Esophagus squamous epithelium (tissue), 5 donors: ENCODE measurements at regions not wholly inside any gene's neighbourhood (a gene's known extent, or its start where the extent isn't known, plus 50 kb on each side); places are given as distances from the start of the nearest gene placed in this dataset.

Source experiments
- DNase-seq: peaks from one replicate; lab custom pipeline; 2025; lab: John Stamatoyannopoulos, UW
- H3K27ac ChIP-seq, 4 donors: fragments of 200-600 bp; sonication (generic); one replicate each; pipeline ENCODE4 v1.5.1; 2016 to 2019; ENCODE audit warnings: mild to moderate bottlenecking in 1 of 4
- H3K27me3 ChIP-seq, 4 donors: fragments of 200-600 bp; sonication (generic); 1 replicate in 3 of 4; 2 replicates in 1 of 4; pipeline versions ENCODE4 v1.5.1 to v1.6.0; 2017 to 2021; ENCODE audit warnings: antibody characterized with exemption in 1 of 4
- H3K36me3 ChIP-seq, 3 donors: fragments of 200-600 bp; sonication (generic); one replicate each; pipeline ENCODE4 v1.5.1; 2016 to 2019
- H3K4me1 ChIP-seq, 3 donors: fragments of 200-600 bp; sonication (generic); one replicate each; pipeline ENCODE4 v1.5.1; 2017 to 2019
- H3K4me3 ChIP-seq, 4 donors: fragments of 200-600 bp; sonication (generic); 1 replicate in 3 of 4; 2 replicates in 1 of 4; pipeline ENCODE4 v1.5.1; 2016 to 2019; ENCODE audit warnings: mild to moderate bottlenecking in 2 of 4, moderate library complexity in 1 of 4
- H3K9me3 ChIP-seq, 3 donors: fragments of 200-600 bp; sonication (generic); one replicate each; pipeline ENCODE4 v1.5.1; 2016 to 2019
- CTCF ChIP-seq, 6 experiments: fragments of 450-650 bp in 4 of 6; fragments of 200-600 bp in 2 of 6; sonication (generic) in 2 of 6; IDR thresholded peaks; one replicate each; pipeline ENCODE4 v1.5.1; 2016 to 2019; ENCODE audit warnings: antibody characterized with exemption in 6 of 6, mild to moderate bottlenecking in 4 of 6, moderate library complexity in 4 of 6
- POLR2A ChIP-seq, 4 donors: fragments of 450-650 bp; IDR thresholded peaks; one replicate each; pipeline ENCODE4 v1.6.1; 2017; ENCODE audit warnings: antibody characterized with exemption in 4 of 4, mild to moderate bottlenecking in 4 of 4, moderate library complexity in 3 of 4
- WGBS, 2 donors: methylation state at CpG; one replicate each; pipeline ENCODE4 v1.1.5; 2018; 5-methylcytosine and 5-hydroxymethylcytosine counted together
- intact Hi-C: fragments of 100-400 bp; cut with DNase I; formaldehyde crosslinking; loops from one replicate; pipeline ENCODE4 v1.15.0; 2022
- donor health status: DM: yes; HTN: yes; CAD: no.

DNA sequence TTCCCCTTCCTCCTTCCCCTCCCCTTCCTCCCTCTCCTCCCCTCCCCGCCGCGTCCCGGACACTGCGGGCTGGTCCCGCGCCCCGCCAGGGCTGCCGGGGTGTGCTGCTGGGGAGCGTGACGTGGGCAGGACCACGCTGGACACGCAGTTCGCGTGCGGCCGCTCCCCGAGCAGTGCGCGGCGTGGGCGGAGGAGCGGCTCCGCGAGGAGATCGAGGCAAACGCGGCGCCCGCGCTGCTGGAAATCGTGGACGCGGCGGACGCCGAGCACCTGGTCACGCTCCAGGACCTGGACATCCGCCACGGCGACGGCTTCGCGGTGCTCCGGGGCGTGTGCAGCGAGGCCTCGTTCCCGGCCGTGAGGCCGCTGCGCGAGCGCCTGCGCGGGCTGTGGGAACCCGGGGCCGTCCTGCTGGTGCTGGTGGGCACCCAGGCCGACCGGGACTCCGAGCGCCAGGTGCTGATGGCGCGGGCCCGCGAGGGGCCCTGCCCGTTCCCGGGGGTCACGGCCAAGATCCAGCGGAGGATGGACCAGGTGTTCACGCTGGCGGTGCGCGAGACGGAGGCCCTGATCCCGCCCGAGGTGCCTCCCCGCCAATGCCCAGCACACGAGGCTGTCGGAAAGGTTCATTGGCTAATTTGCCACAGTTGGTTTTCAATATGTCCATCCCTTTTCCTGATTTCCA lies 84.3 kb downstream of the TNFAIP2 start:
- 8 to 32% methylated on average over 9 to 12 of the region's 80 CpGs for WGBS, 2 donors
- peaks cover 0 to 29% (median 11%) of the 10 kb centered on the region in 3 donors for H3K9me3 ChIP-seq
- no peak for TF ChIP-seq POLR2A (IDR thresholded peaks at IDR 0.05)
- no peak for TF ChIP-seq CTCF (IDR thresholded peaks at IDR 0.05)
- no peaks in the 10 kb centered on the region for H3K36me3 ChIP-seq
- peak overlapping the region; percentile 31 to 75 (median 49) for H3K4me3 ChIP-seq
- peak overlapping the region; percentile 54 to 91 (median 79) for H3K27ac ChIP-seq
- H3K4me1 ChIP-seq, result peaks cover 4 to 40% (median 9%) of the 10 kb centered on the region in 3 donors
- no peak for DNase-seq
- H3K27me3 ChIP-seq, result peaks cover 0 to 48% (median 0%) of the 10 kb centered on the region in 4 donors
- intact Hi-C loops, result no loop called here

DNA sequence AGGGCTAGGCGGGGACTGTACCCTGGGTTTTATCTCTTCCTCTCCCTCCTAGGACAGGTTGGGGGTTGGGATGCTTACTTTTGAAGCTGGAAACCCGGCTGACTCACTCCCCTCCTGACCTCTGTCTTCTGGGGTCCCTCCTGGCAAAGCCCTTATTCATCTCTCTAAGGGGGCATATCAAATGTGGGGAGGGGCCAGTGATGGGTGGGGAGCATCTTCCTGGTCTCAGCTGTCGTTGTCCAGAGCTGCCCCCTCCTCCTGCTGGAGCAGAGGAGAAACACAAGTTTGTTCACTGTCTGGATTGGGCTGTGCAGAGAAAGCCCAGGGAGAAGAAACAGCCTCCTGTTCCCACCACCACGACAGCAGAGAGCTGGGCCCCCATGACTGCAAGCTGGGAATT lies 85.8 kb downstream of the TNFAIP2 start:
- H3K36me3 ChIP-seq, result no peaks in the 10 kb centered on the region
- intact Hi-C loops, result no loop called here
- DNase-seq, result no peak
- H3K4me1 ChIP-seq, result peaks cover 4 to 40% (median 9%) of the 10 kb centered on the region in 3 donors
- TF ChIP-seq POLR2A (IDR thresholded peaks at IDR 0.05), result no peak
- no peak for TF ChIP-seq CTCF (IDR thresholded peaks at IDR 0.05)
- 54 to 56% methylated on average over 2 to 3 of the region's 4 CpGs for WGBS, 2 donors
- peaks cover 0 to 38% (median 0%) of the 10 kb centered on the region in 4 donors for H3K27me3 ChIP-seq
- peak overlapping the region in 3 of 4 donors; percentile 34 to 91 (median 47) for H3K27ac ChIP-seq
- H3K4me3 ChIP-seq, result peak overlapping the region in 1 of 4 donors; percentile 75
- H3K9me3 ChIP-seq, result peaks cover 0 to 14% (median 10%) of the 10 kb centered on the region in 3 donors

DNA sequence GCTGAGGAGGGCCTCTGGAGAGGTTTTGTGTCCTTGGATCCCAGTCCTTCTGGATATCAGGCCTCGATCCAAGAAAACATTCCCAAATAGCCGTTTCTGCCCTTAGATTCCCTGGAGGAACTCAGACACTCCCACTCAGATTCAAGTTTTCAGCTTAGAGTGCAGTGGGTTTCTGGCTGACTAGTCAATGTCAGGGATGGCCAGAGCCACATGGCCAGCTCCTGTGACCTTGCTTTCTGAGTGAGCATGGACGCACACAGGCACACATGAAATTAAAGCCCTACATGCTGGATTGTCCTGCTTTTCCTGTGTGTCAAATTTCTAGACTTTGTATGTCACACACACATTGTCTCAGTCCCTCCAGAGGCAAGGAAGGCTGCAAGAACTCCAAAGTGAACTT lies 86.2 kb downstream of the TNFAIP2 start:
- H3K4me3 ChIP-seq, result peak overlapping the region in 1 of 4 donors; percentile 75
- TF ChIP-seq POLR2A (IDR thresholded peaks at IDR 0.05), result no peak
- TF ChIP-seq CTCF (IDR thresholded peaks at IDR 0.05), result no peak
- H3K27me3 ChIP-seq, result peaks cover 0 to 38% (median 0%) of the 10 kb centered on the region in 4 donors
- 58 to 67% methylated on average over 1 to 2 of the region's 3 CpGs for WGBS, 2 donors
- H3K27ac ChIP-seq, result peak overlapping the region in 3 of 4 donors; percentile 29 to 91 (median 47)
- intact Hi-C loops, result no loop called here
- H3K4me1 ChIP-seq, result peaks cover 4 to 40% (median 9%) of the 10 kb centered on the region in 3 donors
- H3K36me3 ChIP-seq, result no peaks in the 10 kb centered on the region
- DNase-seq, result no peak
- peaks cover 0 to 9% (median 5%) of the 10 kb centered on the region in 3 donors for H3K9me3 ChIP-seq

- TF ChIP-seq POLR2A (IDR thresholded peaks at IDR 0.05) (no peak), CTCF (IDR thresholded peaks at IDR 0.05) (no peak)
- Histone ChIP-seq H3K36me3 (no peaks in the 10 kb centered on the region), H3K27me3 (peaks cover 0 to 19% (median 0%) of the 10 kb centered on the region in 4 donors), H3K9me3 (no peaks in the 10 kb centered on the region), H3K4me3 (no peak overlapping the region), H3K27ac (no peak overlapping the region), H3K4me1 (peaks cover 0 to 13% (median 0%) of the 10 kb centered on the region in 3 donors)
- no peak for DNase-seq
- WGBS, 2 donors, result 78 to 80% methylated on average over 2 of the region's 2 CpGs
- intact Hi-C loops, result no loop called here
Observed at GRCh38 chr14:103213331-103213730, 90.1 kb downstream of the TNFAIP2 start.

GRCh38 chr14:103214461-103214958 lies 91.2 kb downstream of the TNFAIP2 start:
- no peak overlapping the region for H3K27ac ChIP-seq
- TF ChIP-seq CTCF (IDR thresholded peaks at IDR 0.05) (no peak), POLR2A (IDR thresholded peaks at IDR 0.05) (no peak)
- H3K4me1 ChIP-seq, result peaks cover 0 to 7% (median 0%) of the 10 kb centered on the region in 3 donors
- DNase-seq, result no peak
- WGBS, 2 donors, result 85% methylated on average over 12 to 14 of the region's 14 CpGs
- peaks cover 0 to 12% (median 0%) of the 10 kb centered on the region in 4 donors for H3K27me3 ChIP-seq
- no peaks in the 10 kb centered on the region for H3K36me3 ChIP-seq
- H3K4me3 ChIP-seq, result no peak overlapping the region
- H3K9me3 ChIP-seq, result no peaks in the 10 kb centered on the region
- intact Hi-C loops, result no loop called here
